NT2/D1 (cell line): ENCODE measurements at regions not wholly inside any gene's neighbourhood (a gene's known extent, or its start where the extent isn't known, plus 50 kb on each side); places are given as distances from the start of the nearest gene placed in this dataset.

ENCODE experiments used
- SUZ12 ChIP-seq: IDR thresholded peaks from 2 replicates; pipeline ENCODE4 v1.6.1; 2011; ENCODE audit not compliant: insufficient read length, insufficient read depth; ENCODE audit errors: extremely low read depth
- YY1 ChIP-seq: IDR thresholded peaks from 2 replicates; pipeline ENCODE4 v1.6.1; 2011; ENCODE audit not compliant: insufficient read length, insufficient read depth
- ZNF274 ChIP-seq: IDR thresholded peaks from 2 replicates; pipeline ENCODE4 v1.6.1; 2011; ENCODE audit warnings: mild to moderate bottlenecking, low read depth, low read length

- TF ChIP-seq YY1 (no peak), SUZ12 (no peak), ZNF274 (no peak)
Observed at GRCh38 chr4:134471569-134471968, 270.0 kb upstream of the PABPC4L start.
